NT2/D1 (cell line): ENCODE measurements at regions not wholly inside any gene's neighbourhood (a gene's known extent, or its start where the extent isn't known, plus 50 kb on each side); places are given as distances from the start of the nearest gene placed in this dataset.
A peak's percentile ranks its signal among the peaks of the same experiment; 100 is the strongest.

ENCODE experiments used
- DNase-seq: peaks from one replicate; pipeline ENCODE4 v3.0.0-alpha.2; 2011; ENCODE audit warnings: low read depth, low spot score
- H3K27me3 ChIP-seq: 2 replicates; pipeline ENCODE4 v1.6.0; 2011; ENCODE audit warnings: mild to moderate bottlenecking; ENCODE audit not compliant: insufficient read length, insufficient read depth
- H3K36me3 ChIP-seq: 2 replicates; pipeline ENCODE4 v1.6.1; 2011; ENCODE audit warnings: mild to moderate bottlenecking, low read length, mixed read lengths; ENCODE audit not compliant: insufficient read depth, insufficient read length
- H3K4me1 ChIP-seq: 2 replicates; pipeline ENCODE4 v1.5.1; 2011; ENCODE audit not compliant: insufficient read depth, insufficient read length
- H3K4me3 ChIP-seq: 2 replicates; pipeline ENCODE4 v1.5.1; 2011; ENCODE audit warnings: low read depth; ENCODE audit not compliant: insufficient read length
- H3K9ac ChIP-seq: 2 replicates; pipeline ENCODE4 v1.6.0; 2011; ENCODE audit warnings: low read depth; ENCODE audit not compliant: insufficient read length
- H3K9me3 ChIP-seq: 2 replicates; pipeline ENCODE4 v1.5.1; 2011; ENCODE audit warnings: mild to moderate bottlenecking, low read length; ENCODE audit not compliant: insufficient read depth
- SUZ12 ChIP-seq: IDR thresholded peaks from 2 replicates; pipeline ENCODE4 v1.6.1; 2011; ENCODE audit not compliant: insufficient read length, insufficient read depth; ENCODE audit errors: extremely low read depth
- YY1 ChIP-seq: IDR thresholded peaks from 2 replicates; pipeline ENCODE4 v1.6.1; 2011; ENCODE audit not compliant: insufficient read length, insufficient read depth
- ZNF274 ChIP-seq: IDR thresholded peaks from 2 replicates; pipeline ENCODE4 v1.6.1; 2011; ENCODE audit warnings: mild to moderate bottlenecking, low read depth, low read length

GRCh38 chr18:46322941-46323340 is 218.8 kb downstream of the HAUS1 start:
- TF ChIP-seq ZNF274 (no peak), YY1 (no peak), SUZ12 (no peak)
- peaks cover 10% of the 10 kb centered on the region for H3K4me1 ChIP-seq
- H3K9ac ChIP-seq, result no peak overlapping the region
- H3K4me3 ChIP-seq, result no peak overlapping the region
- no peak for DNase-seq
- H3K9me3 ChIP-seq, result no peaks in the 10 kb centered on the region
- no peaks in the 10 kb centered on the region for H3K36me3 ChIP-seq
- H3K27me3 ChIP-seq, result no peaks in the 10 kb centered on the region

- no peaks in the 10 kb centered on the region for H3K36me3 ChIP-seq
- no peak overlapping the region for H3K9ac ChIP-seq
- H3K4me1 ChIP-seq, result peaks cover 10% of the 10 kb centered on the region
- TF ChIP-seq SUZ12 (no peak), YY1 (peak; percentile 29)
- H3K4me3 ChIP-seq, result no peak overlapping the region
- no peaks in the 10 kb centered on the region for H3K9me3 ChIP-seq
- no peaks in the 10 kb centered on the region for H3K27me3 ChIP-seq
- no peak for DNase-seq
Measured at GRCh38 chr18:46324087-46324955, 220.1 kb downstream of the HAUS1 start.

- Histone ChIP-seq H3K4me1 (peaks cover 10% of the 10 kb centered on the region), H3K9ac (no peak overlapping the region), H3K36me3 (no peaks in the 10 kb centered on the region), H3K9me3 (no peaks in the 10 kb centered on the region), H3K27me3 (no peaks in the 10 kb centered on the region), H3K4me3 (no peak overlapping the region)
- TF ChIP-seq SUZ12, result no peak
- no peak for TF ChIP-seq ZNF274
- no peak for TF ChIP-seq YY1
- no peak for DNase-seq
Measured at GRCh38 chr18:46325895-46326294, 221.7 kb downstream of the HAUS1 start.

- no peaks in the 10 kb centered on the region for H3K9me3 ChIP-seq
- TF ChIP-seq ZNF274, result no peak
- no peak for TF ChIP-seq YY1
- no peak for TF ChIP-seq SUZ12
- H3K4me3 ChIP-seq, result no peak overlapping the region
- no peak for DNase-seq
- H3K36me3 ChIP-seq, result no peaks in the 10 kb centered on the region
- peaks cover 26% of the 10 kb centered on the region for H3K27me3 ChIP-seq
- H3K9ac ChIP-seq, result no peak overlapping the region
- H3K4me1 ChIP-seq, result peaks cover 10% of the 10 kb centered on the region
Measured at GRCh38 chr18:46329736-46330246, 225.6 kb downstream of the HAUS1 start.

GRCh38 chr18:46331316-46331715 is 227.1 kb downstream of the HAUS1 start:
- no peak overlapping the region for H3K9ac ChIP-seq
- no peaks in the 10 kb centered on the region for H3K36me3 ChIP-seq
- no peaks in the 10 kb centered on the region for H3K9me3 ChIP-seq
- peaks cover 10% of the 10 kb centered on the region for H3K4me1 ChIP-seq
- no peak overlapping the region for H3K4me3 ChIP-seq
- H3K27me3 ChIP-seq, result peaks cover 38% of the 10 kb centered on the region
- TF ChIP-seq ZNF274, result no peak
- TF ChIP-seq YY1, result no peak
- TF ChIP-seq SUZ12, result no peak
- no peak for DNase-seq

- Histone ChIP-seq H3K9ac (no peak overlapping the region), H3K36me3 (no peaks in the 10 kb centered on the region), H3K9me3 (no peaks in the 10 kb centered on the region), H3K4me3 (no peak overlapping the region), H3K4me1 (peaks cover 10% of the 10 kb centered on the region), H3K27me3 (peaks cover 42% of the 10 kb centered on the region)
- DNase-seq, result no peak
- TF ChIP-seq SUZ12 (no peak), ZNF274 (no peak), YY1 (no peak)
Measured at GRCh38 chr18:46332286-46332801, 228.2 kb downstream of the HAUS1 start.

- peaks cover 42% of the 10 kb centered on the region for H3K27me3 ChIP-seq
- TF ChIP-seq YY1 (no peak), SUZ12 (no peak), ZNF274 (no peak)
- H3K4me3 ChIP-seq, result peak overlapping the region; percentile 63
- no peaks in the 10 kb centered on the region for H3K9me3 ChIP-seq
- H3K4me1 ChIP-seq, result peaks cover 12% of the 10 kb centered on the region
- no peak for DNase-seq
- H3K36me3 ChIP-seq, result no peaks in the 10 kb centered on the region
- peak overlapping the region; percentile 66 for H3K9ac ChIP-seq
Measured at GRCh38 chr18:46332921-46333341, 228.7 kb downstream of the HAUS1 start.
